ENCODE measurements at regions not wholly inside any gene's neighbourhood (a gene's known extent, or its start where the extent isn't known, plus 50 kb on each side); places are given as distances from the start of the nearest gene placed in this dataset.

- TF ChIP-seq MYPOP (CRISPR knock-in tag; IDR thresholded peaks at IDR 0.05): no peak
- no peak for TF ChIP-seq ZNF333 (CRISPR knock-in tag; IDR thresholded peaks at IDR 0.05; ENCODE audit: borderline replicate concordance)
Observed at GRCh38 chr13:74329962-74330361, 195.8 kb upstream of the KLF12 start (continued).

- Histone ChIP-seq H4K20me1 (ENCODE audit: insufficient read depth, low read length) (no peaks in the 10 kb centered on the region), H3K9me3 (ENCODE audit: low read length) (no peaks in the 10 kb centered on the region), H3K9ac (ENCODE audit: insufficient read depth, low read depth, low read length) (no peak overlapping the region), H3K79me2 (ENCODE audit: insufficient read depth, low read length) (no peaks in the 10 kb centered on the region), H2AFZ (ENCODE audit: low read length) (no peak overlapping the region), H3K27me3 (ENCODE audit: control insufficient read depth in 1 of 2, insufficient read depth in 2 of 2, low read length in 2 of 2) (no peaks in the 10 kb centered on the region), H3K27ac (ENCODE audit: extremely low read length, insufficient read depth, low read length) (no peak overlapping the region), H3K4me3 (replicated peaks in 1 of 3; ENCODE audit: insufficient read depth in 1 of 3, low read depth in 2 of 3, low read length in 3 of 3) (no peak overlapping the region), H3K4me1 (ENCODE audit: insufficient read depth, low read length) (no peaks in the 10 kb centered on the region; the same call in 1 of the 2 replicates), H3K4me2 (ENCODE audit: low read depth, low read length) (peak overlapping the region; percentile 13; the same call in 1 of the 2 replicates), H3K36me3 (replicated peaks in 1 of 2; ENCODE audit: control insufficient read depth in 1 of 2, insufficient read depth in 2 of 2, low read length in 2 of 2) (no peaks in the 10 kb centered on the region)
- FAIRE-seq (no peak), DNase-seq (ENCODE audit: low spot score) (peak; percentile 53), ATAC-seq (peak; percentile 71)
- ChIA-PET CTCF (ENCODE audit: low intra/inter-chr PET ratio, low total read pairs) (no interaction called here), POLR2A (no interaction called here)
- no TSS peak for BruUV-seq (replicated peaks)
- TF ChIP-seq ZFP36L1 (CRISPR knock-in tag; IDR thresholded peaks at IDR 0.05): no peak
- TF ChIP-seq ARID3A (IDR thresholded peaks at IDR 0.05; ENCODE audit: low read depth, low read length): no peak
- no peak for TF ChIP-seq ATF5 (CRISPR knock-in tag; IDR thresholded peaks at IDR 0.05; ENCODE audit: low read depth)
- TF ChIP-seq ZNF644 (CRISPR knock-in tag; IDR thresholded peaks at IDR 0.05; ENCODE audit: low read depth): 0 out of 2 replicates have a peak, but pooled peaks have one; percentile 37
- in situ Hi-C loops (cut with HindIII; ENCODE audit: extremely low pct_ligation_motif_present, low pct_unique_long_range_greater_than_20kb): no loop called here
- intact Hi-C loops (cut with micrococcal nuclease; ENCODE audit: unreplicated experiment): loop anchor here (1.0 to 2.0 kb wide), 2 partner anchors 32 to 38 kb away; no protein-coding TSS in a partner anchor
- 0% methylated on average over 3 of the region's 3 CpGs for WGBS (ENCODE audit: low lambda C conversion rate)
Observed at GRCh38 chr13:74325106-74325505, 190.9 kb upstream of the KLF12 start.
